Lung (tissue), 11 donors: ENCODE measurements at regions not wholly inside any gene's neighbourhood (a gene's known extent, or its start where the extent isn't known, plus 50 kb on each side); places are given as distances from the start of the nearest gene placed in this dataset.
"Not testable (repeated sequence)": the region's sequence is repeated elsewhere in the genome, so short reads cannot be mapped to it uniquely, and the experiment has no call there.

Experiments used
- ATAC-seq: fragments of 200-7000 bp; cut with Tn5 transposase; one replicate; pipeline ENCODE4 v1.9.1; 2020; ENCODE audit warnings: moderate number of reproducible peaks; ENCODE audit not compliant: insufficient read depth, low FRiP score
- DNase-seq, 3 donors: peaks; one replicate each; pipeline ENCODE4 v3.0.0-alpha.2; 2013 to 2017
- H3K27ac ChIP-seq, 2 donors: one replicate each; pipeline ENCODE4 v1.5.1; 2013; ENCODE audit warnings: mild to moderate bottlenecking in 2 of 2, moderate library complexity in 2 of 2, control low read depth in 1 of 2, inconsistent platforms in 1 of 2, low read depth in 1 of 2, low read length in 1 of 2
- H3K27me3 ChIP-seq, 3 donors: one replicate each; pipeline ENCODE4 v1.5.1; 2013; ENCODE audit warnings: low read length in 2 of 3; ENCODE audit not compliant: control insufficient read depth in 3 of 3, insufficient read depth in 3 of 3
- H3K36me3 ChIP-seq, 4 donors: one replicate each; pipeline ENCODE4 v1.5.1; 2013; ENCODE audit warnings: low read length in 4 of 4, mild to moderate bottlenecking in 1 of 4, moderate library complexity in 1 of 4; ENCODE audit not compliant: control insufficient read depth in 4 of 4, insufficient read depth in 4 of 4
- H3K4me1 ChIP-seq, 5 donors: one replicate each; pipeline ENCODE4 v1.5.1; 2013; ENCODE audit warnings: low read length in 5 of 5, mild to moderate bottlenecking in 2 of 5, moderate library complexity in 1 of 5; ENCODE audit not compliant: control insufficient read depth in 5 of 5, insufficient read depth in 5 of 5
- H3K4me3 ChIP-seq: one replicate; pipeline ENCODE4 v1.5.1; 2013; ENCODE audit warnings: mild to moderate bottlenecking, control low read depth, moderate library complexity
- H3K9ac ChIP-seq, 2 donors: one replicate each; pipeline ENCODE4 v1.5.1; 2013; ENCODE audit warnings: low read length in 2 of 2, control low read depth in 1 of 2; ENCODE audit not compliant: insufficient read depth in 1 of 2
- H3K9me3 ChIP-seq, 4 donors: one replicate each; pipeline ENCODE4 v1.5.1; 2013; ENCODE audit warnings: low read length in 3 of 4, mild to moderate bottlenecking in 1 of 4, moderate library complexity in 1 of 4; ENCODE audit not compliant: control insufficient read depth in 4 of 4, insufficient read depth in 3 of 4
- WGBS, 2 donors: extraction: QIAGEN DNeasy Blood & Tissue Kit; methylation state at CpG; one replicate each; pipeline ENCODE4 v1.1.7; 2013; 5-methylcytosine and 5-hydroxymethylcytosine counted together
- TF ChIP-seq, protein P1 (sequence below): IDR thresholded peaks from 2 replicates; pipeline ENCODE4 v1.5.1; 2012; ENCODE audit warnings: mild to moderate bottlenecking; ENCODE audit errors: control extremely low read depth, extremely low read depth
- donor health status: control.
- donor health status: control.
- donor health status: Bipolar disorder and iron deficiency.
- donor health status: healthy.
- donor health status: DM: yes; HTN: yes; CAD: no.

DNA sequence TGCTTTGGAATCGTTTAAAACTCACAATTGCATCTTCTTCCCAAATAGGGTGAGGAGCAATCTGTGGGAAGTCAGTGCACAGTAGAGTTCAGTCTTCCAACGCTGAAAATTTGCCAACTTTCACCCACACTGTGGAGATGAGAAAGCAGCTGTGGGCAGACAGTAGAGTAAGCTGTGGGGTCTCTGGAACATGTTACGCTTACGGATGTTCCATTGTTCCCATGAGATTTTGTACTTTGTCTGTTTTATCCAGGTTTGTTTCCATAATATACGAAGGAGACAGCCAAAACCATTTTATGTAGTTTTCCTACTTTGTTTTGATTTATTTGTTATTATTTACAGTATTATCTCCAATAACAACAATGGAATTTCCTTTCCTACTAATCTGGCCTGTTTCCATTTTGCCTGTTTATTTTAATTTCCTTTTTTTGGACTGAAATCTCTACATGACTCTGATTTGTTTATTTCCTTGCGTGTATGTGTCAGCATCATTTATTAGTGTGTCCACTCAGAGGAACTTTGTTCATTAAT is 65.1 kb upstream of the RGL1 start:
- ATAC-seq (no peak), DNase-seq (peak; percentile 71 to 91 (median 90))
- peaks cover 0 to 3% (median 0%) of the 10 kb centered on the region in 4 donors for H3K9me3 ChIP-seq
- no peaks in the 10 kb centered on the region for H3K27me3 ChIP-seq
- H3K4me3 ChIP-seq: no peak overlapping the region
- H3K36me3 ChIP-seq: peaks cover 0 to 6% (median 0%) of the 10 kb centered on the region in 4 donors
- H3K4me1 ChIP-seq: peaks cover 2 to 43% (median 14%) of the 10 kb centered on the region in 5 donors
- no peak overlapping the region for H3K9ac ChIP-seq
- TF ChIP-seq, protein P1, sequence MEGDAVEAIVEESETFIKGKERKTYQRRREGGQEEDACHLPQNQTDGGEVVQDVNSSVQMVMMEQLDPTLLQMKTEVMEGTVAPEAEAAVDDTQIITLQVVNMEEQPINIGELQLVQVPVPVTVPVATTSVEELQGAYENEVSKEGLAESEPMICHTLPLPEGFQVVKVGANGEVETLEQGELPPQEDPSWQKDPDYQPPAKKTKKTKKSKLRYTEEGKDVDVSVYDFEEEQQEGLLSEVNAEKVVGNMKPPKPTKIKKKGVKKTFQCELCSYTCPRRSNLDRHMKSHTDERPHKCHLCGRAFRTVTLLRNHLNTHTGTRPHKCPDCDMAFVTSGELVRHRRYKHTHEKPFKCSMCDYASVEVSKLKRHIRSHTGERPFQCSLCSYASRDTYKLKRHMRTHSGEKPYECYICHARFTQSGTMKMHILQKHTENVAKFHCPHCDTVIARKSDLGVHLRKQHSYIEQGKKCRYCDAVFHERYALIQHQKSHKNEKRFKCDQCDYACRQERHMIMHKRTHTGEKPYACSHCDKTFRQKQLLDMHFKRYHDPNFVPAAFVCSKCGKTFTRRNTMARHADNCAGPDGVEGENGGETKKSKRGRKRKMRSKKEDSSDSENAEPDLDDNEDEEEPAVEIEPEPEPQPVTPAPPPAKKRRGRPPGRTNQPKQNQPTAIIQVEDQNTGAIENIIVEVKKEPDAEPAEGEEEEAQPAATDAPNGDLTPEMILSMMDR: no peak
- WGBS, 2 donors: 51 to 61% methylated on average over 6 of the region's 6 CpGs
- peak overlapping the region in 1 of 2 donors; percentile 21 for H3K27ac ChIP-seq

DNA sequence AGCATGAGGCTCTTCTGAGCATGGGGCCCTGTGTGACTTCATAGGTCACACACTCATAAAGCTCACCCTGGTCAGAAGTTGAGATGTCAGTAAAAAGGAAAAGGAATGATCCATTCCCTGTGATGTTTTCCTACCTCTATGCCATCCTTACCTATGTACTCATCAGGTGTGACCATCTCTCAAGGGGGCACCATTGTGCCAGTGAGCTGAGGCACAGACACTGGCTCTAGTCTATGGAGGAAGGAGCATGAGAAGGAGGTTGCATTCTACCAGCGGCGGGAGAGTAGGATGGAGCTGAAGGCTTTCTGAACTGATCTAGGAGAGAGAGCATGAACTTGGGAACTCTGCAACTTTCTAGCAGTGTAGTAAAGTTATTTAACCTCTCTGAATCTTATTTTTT is 65.8 kb upstream of the RGL1 start:
- TF ChIP-seq, protein P1: no peak
- WGBS, 2 donors: 95 to 96% methylated on average over 2 of the region's 2 CpGs
- ATAC-seq (no peak), DNase-seq (no peak)
- Histone ChIP-seq H3K27me3 (no peaks in the 10 kb centered on the region), H3K4me1 (peaks cover 4 to 49% (median 14%) of the 10 kb centered on the region in 5 donors), H3K4me3 (no peak overlapping the region), H3K36me3 (peaks cover 0 to 6% (median 0%) of the 10 kb centered on the region in 4 donors), H3K9ac (no peak overlapping the region), H3K9me3 (peaks cover 0 to 3% (median 0%) of the 10 kb centered on the region in 4 donors), H3K27ac (peak overlapping the region in 1 of 2 donors; percentile 13)

DNA sequence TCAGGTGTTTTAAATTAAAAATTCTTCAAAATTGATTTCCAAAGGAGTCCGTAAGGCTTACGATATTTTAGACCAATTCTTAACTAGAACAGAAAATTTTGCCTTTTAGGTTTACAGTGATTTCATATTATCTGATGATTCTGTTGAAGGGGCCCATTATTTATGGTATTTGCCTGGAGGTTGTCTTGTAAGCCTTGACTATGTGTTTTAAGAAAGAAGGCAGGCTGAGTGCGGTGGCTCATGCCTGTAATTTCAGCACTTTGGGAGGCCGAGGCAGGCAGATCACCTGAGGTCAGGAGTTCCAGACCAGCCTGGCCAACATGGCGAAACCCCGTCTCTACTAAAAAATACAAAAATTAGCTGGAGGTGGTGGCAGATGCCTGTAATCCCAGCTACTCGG is 67.0 kb upstream of the RGL1 start:
- not testable (repeated sequence) for H3K36me3 ChIP-seq, H3K27me3 ChIP-seq, H3K4me3 ChIP-seq, ATAC-seq, H3K27ac ChIP-seq, H3K9ac ChIP-seq, DNase-seq, H3K9me3 ChIP-seq
- 95 to 97% methylated on average over 7 of the region's 7 CpGs for WGBS, 2 donors
- H3K4me1 ChIP-seq: peaks cover 4 to 61% (median 15%) of the 10 kb centered on the region in 5 donors

DNA sequence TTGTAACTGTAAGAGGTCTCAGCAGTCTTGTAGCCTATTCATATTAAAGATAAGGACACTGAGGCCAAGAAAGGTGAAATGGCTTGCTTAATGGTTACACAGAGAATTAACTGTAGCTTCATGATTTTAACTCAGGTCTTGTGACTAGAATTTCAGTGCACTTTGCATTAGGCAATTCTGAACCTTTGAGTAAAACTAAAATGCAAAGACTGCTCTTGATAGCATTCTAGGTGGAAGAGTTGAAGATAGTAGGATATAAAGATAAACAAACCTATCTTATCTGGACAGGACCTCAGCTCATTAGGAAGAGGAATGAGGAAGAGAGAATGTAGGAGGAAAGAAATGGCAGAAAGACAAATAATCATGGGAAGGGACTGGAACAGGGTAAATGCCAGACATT is 68.6 kb upstream of the RGL1 start:
- H3K27me3 ChIP-seq: no peaks in the 10 kb centered on the region
- H3K4me3 ChIP-seq: no peak overlapping the region
- ATAC-seq (no peak), DNase-seq (no peak)
- H3K36me3 ChIP-seq: no peaks in the 10 kb centered on the region
- TF ChIP-seq, protein P1: no peak
- H3K9ac ChIP-seq: no peak overlapping the region
- peaks cover 4 to 77% (median 17%) of the 10 kb centered on the region in 5 donors for H3K4me1 ChIP-seq
- no peak overlapping the region for H3K27ac ChIP-seq
- H3K9me3 ChIP-seq: no peaks in the 10 kb centered on the region
